GM12864 (cell line): ENCODE measurements at regions not wholly inside any gene's neighbourhood (a gene's known extent, or its start where the extent isn't known, plus 50 kb on each side); places are given as distances from the start of the nearest gene placed in this dataset.

Experiments
- DNase-seq: peaks from one replicate; pipeline ENCODE4 v3.0.0-alpha.2; 2011; ENCODE audit warnings: low read depth
- H3K4me3 ChIP-seq: 2 replicates; pipeline ENCODE4 v1.5.1; 2011; ENCODE audit warnings: mild to moderate bottlenecking, low read depth, low read length, control low read depth
- TF ChIP-seq, protein P1 (sequence below): IDR thresholded peaks from 2 replicates; pipeline ENCODE4 v1.5.1; 2011; ENCODE audit warnings: low read depth, mild to moderate bottlenecking, moderate library complexity, low read length, control low read depth, inconsistent platforms; ENCODE audit errors: missing control alignments

DNA sequence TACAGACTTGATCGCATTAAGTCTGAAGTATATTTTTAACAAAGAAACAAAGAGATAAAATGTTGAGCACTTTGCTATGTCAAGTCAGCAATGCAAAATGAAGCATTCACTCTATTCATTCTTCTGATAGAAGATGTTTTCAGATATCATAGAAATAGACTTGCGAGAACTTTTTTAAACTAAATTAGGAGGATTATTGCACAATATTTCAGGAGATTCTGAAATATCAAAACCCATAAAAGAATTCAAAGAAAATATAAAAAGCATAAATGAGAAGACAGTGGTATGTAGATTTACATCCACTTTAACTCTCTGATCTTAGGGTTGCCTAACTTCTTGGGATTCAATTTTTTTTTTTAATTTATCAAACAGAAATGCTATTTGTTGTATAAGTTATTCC lies 81.1 kb upstream of the PABPC4L start:
- no peak for DNase-seq
- no peak overlapping the region for H3K4me3 ChIP-seq
- TF ChIP-seq, protein P1, sequence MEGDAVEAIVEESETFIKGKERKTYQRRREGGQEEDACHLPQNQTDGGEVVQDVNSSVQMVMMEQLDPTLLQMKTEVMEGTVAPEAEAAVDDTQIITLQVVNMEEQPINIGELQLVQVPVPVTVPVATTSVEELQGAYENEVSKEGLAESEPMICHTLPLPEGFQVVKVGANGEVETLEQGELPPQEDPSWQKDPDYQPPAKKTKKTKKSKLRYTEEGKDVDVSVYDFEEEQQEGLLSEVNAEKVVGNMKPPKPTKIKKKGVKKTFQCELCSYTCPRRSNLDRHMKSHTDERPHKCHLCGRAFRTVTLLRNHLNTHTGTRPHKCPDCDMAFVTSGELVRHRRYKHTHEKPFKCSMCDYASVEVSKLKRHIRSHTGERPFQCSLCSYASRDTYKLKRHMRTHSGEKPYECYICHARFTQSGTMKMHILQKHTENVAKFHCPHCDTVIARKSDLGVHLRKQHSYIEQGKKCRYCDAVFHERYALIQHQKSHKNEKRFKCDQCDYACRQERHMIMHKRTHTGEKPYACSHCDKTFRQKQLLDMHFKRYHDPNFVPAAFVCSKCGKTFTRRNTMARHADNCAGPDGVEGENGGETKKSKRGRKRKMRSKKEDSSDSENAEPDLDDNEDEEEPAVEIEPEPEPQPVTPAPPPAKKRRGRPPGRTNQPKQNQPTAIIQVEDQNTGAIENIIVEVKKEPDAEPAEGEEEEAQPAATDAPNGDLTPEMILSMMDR: no peak

DNA sequence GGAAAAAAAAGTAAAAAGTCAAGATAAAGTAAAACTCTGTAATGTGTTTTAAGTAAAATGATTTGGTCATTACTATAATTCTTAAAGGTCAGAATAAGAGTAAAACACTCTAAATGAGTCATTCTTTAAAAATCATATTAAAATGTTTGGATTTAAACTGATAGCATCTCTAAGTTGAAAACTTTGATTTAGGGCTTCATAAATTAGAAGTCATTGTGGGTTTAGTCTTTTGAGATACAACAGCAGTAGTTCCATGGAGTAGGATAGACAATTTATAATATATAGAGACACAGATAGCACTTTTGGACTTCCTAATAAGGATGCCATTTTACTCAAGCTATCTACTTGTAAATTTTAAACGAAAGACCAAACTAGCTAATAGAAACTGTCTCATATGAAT lies 77.1 kb upstream of the PABPC4L start:
- DNase-seq: no peak

DNA sequence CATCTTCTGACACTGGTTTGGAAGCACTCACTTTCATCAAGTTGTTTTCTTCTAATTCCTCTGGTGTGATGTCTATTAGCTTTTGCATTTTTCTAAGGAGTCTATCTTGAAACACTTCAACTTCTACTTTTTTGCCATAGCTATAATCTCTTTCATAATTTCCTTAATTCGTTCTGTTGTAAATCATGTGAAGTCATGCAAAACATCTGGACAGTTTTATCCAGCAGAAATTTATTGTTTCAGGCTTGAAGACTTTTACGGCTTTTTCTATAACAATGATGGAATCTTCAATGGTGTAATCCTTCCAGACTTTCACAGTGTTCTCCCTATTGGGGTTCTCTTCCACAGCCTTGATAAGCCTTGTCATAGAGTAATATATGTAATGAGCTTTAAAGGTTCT lies 74.9 kb upstream of the PABPC4L start:
- TF ChIP-seq, protein P1: no peak
- no peak for DNase-seq
- no peak overlapping the region for H3K4me3 ChIP-seq

More for the DNA sequence above, 77.1 kb upstream of the PABPC4L start:
- TF ChIP-seq, protein P1: no peak
- no peak overlapping the region for H3K4me3 ChIP-seq

DNA sequence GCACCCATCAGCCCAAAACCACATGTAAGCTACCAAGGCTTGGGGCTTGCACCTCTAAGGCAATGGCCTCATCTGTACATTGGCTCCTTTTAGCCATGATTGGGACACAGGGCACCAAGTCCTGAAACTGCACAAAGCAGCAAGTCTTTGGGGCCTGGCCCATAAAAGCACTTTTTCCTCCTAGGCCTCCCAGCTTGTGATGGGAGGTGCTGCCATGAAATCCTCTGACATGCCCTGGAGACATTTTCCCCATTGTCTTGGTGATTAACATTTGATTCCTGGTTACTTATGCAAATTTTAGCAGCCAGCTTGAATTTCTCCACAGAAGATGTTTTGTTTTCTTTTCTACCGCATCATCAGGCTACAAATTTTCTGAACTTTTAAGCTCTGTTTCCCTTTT lies 58.5 kb upstream of the PABPC4L start:
- H3K4me3 ChIP-seq: no peak overlapping the region
- DNase-seq: no peak
- TF ChIP-seq, protein P1: no peak
